ENCODE measurements at regions not wholly inside any gene's neighbourhood (a gene's known extent, or its start where the extent isn't known, plus 50 kb on each side); places are given as distances from the start of the nearest gene placed in this dataset.

GRCh38 chr9:2257248-2257929 is 242.2 kb downstream of the SMARCA2 start:
- H3K36me3 ChIP-seq: no peaks in the 10 kb centered on the region
- H3K9me3 ChIP-seq: no peaks in the 10 kb centered on the region
- no peak for TF ChIP-seq CTCF (IDR thresholded peaks at IDR 0.05; ENCODE audit: low read depth, low read length)
- no peaks in the 10 kb centered on the region for H3K27me3 ChIP-seq
- peaks cover 4% of the 10 kb centered on the region; the same call in 1 of the 2 replicates for H3K4me1 ChIP-seq
- DNase-seq: no peak
- no peak overlapping the region for H3K4me3 ChIP-seq (ENCODE audit: low read depth, low read length)

GRCh38 chr9:2260417-2261306 is 245.5 kb downstream of the SMARCA2 start:
- Histone ChIP-seq H3K9me3 (no peaks in the 10 kb centered on the region), H3K4me3 (ENCODE audit: low read depth, low read length) (no peak overlapping the region), H3K36me3 (no peaks in the 10 kb centered on the region), H3K4me1 (peaks cover 4% of the 10 kb centered on the region; the same call in 1 of the 2 replicates), H3K27me3 (no peaks in the 10 kb centered on the region)
- peak; percentile 14 for DNase-seq
- TF ChIP-seq CTCF (IDR thresholded peaks at IDR 0.05; ENCODE audit: low read depth, low read length): no peak

- H3K27me3 ChIP-seq: no peaks in the 10 kb centered on the region
- H3K9me3 ChIP-seq: no peaks in the 10 kb centered on the region
- no peak overlapping the region for H3K4me3 ChIP-seq (ENCODE audit: low read depth, low read length)
- H3K4me1 ChIP-seq: peaks cover 4% of the 10 kb centered on the region; the same call in 1 of the 2 replicates
- H3K36me3 ChIP-seq: no peaks in the 10 kb centered on the region
- DNase-seq: no peak
- TF ChIP-seq CTCF (IDR thresholded peaks at IDR 0.05; ENCODE audit: low read depth, low read length): no peak
Measured at GRCh38 chr9:2261421-2262103, 246.4 kb downstream of the SMARCA2 start.

GRCh38 chr9:2262386-2263071 is 247.4 kb downstream of the SMARCA2 start:
- no peak for TF ChIP-seq CTCF (IDR thresholded peaks at IDR 0.05; ENCODE audit: low read depth, low read length)
- Histone ChIP-seq H3K4me1 (peaks cover 4% of the 10 kb centered on the region; the same call in 1 of the 2 replicates), H3K27me3 (no peaks in the 10 kb centered on the region), H3K4me3 (ENCODE audit: low read depth, low read length) (no peak overlapping the region), H3K9me3 (no peaks in the 10 kb centered on the region), H3K36me3 (no peaks in the 10 kb centered on the region)
- DNase-seq: no peak

GRCh38 chr9:2263111-2263510 is 248.0 kb downstream of the SMARCA2 start:
- Histone ChIP-seq H3K9me3 (no peaks in the 10 kb centered on the region), H3K36me3 (no peaks in the 10 kb centered on the region), H3K4me3 (ENCODE audit: low read depth, low read length) (no peak overlapping the region), H3K27me3 (no peaks in the 10 kb centered on the region), H3K4me1 (peaks cover 4% of the 10 kb centered on the region; the same call in 1 of the 2 replicates)
- no peak for DNase-seq
- no peak for TF ChIP-seq CTCF (IDR thresholded peaks at IDR 0.05; ENCODE audit: low read depth, low read length)

All from BE2C (cell line).